Activated T-cell treated with anti-CD3 and anti-CD28 coated beads for 4 hours (primary cell): ENCODE measurements at regions not wholly inside any gene's neighbourhood (a gene's known extent, or its start where the extent isn't known, plus 50 kb on each side); places are given as distances from the start of the nearest gene placed in this dataset.

ENCODE experiments used
- DNase-seq: peaks from one replicate; pipeline ENCODE4 v3.0.0-alpha.2; 2020

DNA sequence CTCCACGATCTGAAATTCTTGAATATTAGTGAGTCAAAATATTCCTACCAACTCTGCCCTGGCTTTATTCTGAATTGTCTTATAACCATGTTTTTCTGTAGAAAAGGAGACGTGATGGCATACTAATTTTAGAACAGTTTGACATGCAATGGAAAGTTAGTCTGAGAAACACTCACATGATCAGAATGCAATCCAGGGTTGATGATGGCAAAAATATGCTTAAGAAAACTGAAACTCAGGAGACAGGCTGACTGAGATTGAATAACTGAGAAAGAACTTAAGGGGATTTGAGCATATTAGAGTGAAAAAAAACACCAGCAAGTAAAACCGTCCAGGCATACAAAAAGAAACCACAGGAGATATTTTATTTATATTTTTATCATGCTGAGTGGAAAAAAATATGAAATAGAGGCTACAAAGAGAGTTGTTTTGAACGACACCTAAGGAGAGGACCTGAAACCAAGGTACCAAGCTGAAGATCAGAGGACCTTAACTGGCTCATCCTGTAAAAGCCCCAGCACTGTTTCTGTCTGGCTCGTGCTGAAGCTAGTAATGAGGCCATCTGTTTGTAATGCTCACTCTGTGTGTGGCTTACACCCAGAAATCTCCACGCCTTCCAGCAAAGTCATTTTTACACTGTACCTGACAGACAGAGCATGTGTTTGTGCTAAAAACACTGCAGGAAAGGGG is 437.2 kb upstream of the PKDCC start:
- no peak for DNase-seq

DNA sequence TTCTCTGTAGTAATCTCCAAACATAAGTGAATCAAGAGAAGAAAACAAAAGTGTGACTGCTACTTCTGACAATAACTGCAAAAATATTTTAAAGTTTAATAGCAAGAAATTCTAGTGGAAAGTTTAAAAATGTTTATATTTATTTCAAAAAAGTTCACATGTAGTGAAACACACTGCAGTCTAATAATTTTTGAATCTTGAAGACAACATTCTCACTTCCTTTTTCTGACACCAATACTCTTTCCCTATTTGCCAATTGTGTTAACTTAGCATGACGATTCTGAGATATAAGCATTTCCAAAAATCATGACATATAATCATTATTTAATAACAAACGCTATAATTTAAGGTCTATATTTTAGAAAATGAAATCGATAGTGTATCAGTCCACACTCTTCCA is 429.1 kb upstream of the PKDCC start:
- no peak for DNase-seq

DNA sequence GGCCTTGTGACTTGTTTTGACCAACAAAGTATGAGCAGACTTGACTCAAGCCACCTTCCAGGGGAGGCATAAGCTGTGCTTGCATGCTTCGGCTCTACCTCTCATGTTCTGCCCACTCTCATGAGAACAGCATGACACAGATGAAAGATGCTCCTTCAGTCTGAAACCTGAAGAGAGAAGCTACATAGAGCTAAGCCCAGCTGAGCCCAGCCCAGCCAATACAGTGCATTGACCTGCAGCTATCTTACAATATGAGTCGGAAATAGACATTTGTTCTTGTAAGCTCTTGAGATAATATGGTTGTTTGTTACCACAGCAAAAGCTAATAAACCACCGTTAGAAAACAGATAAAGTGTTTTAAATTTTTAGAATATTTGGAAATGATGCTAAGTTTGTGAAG is 426.7 kb upstream of the PKDCC start:
- no peak for DNase-seq

DNA sequence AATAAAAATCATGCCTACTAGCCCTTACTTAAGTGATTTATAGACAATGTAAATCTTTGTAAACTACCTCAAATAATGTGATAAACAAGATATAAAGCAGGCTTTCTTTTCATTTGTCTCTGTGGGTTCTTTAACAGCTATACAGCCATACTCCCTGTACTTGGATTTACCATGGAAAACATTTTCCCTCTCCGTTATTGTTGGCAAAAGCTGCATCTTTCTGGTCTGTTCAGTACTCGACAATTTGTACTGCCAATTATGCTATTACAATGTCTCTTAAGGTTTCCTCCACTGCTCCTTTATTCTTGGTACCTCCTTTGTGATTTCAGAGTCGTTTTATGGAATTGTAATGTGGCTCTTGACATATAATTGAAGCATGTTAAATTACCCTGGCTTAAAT is 426.3 kb upstream of the PKDCC start:
- no peak for DNase-seq

DNA sequence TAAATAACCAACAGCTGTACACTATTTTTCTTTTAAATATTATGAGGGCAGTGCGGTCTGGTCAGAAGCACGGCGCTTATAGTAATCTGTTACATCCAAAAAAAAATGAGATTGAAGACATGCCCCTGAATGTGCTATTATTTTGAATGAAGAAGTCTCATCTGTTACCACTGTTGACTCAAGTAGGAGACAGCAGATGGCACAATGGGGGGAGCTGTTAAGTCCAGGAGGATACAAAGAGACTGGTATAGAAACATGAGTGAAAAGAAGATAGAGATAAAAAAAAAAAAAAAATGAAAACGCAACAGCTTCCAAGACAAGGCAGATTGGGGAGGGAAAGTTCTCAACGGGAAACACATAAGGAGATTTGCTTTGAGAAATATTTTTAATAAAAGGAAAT is 425.5 kb upstream of the PKDCC start:
- no peak for DNase-seq

DNA sequence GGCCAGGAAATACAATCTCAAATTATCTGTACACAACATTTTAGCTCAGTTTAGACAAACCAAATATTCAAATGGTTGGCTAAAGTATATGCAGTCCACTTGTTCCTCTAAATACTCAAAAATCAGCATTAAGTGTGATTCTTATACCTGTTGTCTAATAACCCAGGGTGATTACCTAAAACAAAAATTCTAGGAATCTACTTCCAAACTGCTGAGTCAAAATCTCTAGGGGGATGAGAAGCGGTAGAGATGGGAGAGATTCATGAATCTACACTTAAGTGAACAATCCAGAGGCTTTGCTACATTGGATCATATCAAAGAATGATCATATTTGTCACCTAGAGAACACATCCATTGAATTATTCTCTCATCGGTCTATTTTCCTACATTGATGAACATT is 420.9 kb upstream of the PKDCC start:
- no peak for DNase-seq

DNA sequence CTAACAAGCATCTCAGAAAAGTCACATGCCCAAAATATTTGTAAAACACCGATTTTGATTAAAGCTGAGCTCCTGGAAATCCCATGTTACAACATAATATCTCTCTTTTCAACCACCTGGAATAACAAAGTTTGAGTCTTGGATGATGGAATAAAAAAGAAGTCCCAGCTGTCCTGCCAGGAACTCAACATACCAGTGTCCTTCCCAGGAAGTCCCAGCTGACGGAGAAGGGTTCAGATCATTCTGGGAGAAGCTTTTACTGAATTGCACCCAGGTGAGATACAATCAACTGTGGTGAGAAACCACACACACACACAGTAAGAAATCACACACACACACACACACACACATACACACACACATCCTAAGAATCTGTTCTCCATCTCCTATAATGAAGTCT is 413.1 kb upstream of the PKDCC start:
- no peak for DNase-seq

DNA sequence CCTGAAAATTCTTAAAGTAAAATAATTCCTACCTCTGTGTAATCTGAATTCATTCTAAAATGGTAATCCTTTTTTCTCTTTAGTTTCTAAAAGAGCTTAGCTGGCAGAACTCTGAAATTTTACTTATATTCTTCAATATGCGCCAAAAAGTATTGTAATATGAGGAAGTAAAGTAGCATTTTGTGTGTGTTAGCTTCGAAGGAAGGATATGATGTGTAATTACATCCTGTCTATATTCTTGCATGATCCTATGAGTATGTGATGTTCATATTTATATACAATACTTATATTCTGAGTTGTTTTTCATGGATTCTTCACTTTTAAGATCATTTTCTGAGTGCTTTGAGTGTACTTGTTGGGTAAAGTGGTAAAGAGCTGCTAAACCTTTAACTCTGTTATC is 402.9 kb upstream of the PKDCC start:
- DNase-seq, result no peak

DNA sequence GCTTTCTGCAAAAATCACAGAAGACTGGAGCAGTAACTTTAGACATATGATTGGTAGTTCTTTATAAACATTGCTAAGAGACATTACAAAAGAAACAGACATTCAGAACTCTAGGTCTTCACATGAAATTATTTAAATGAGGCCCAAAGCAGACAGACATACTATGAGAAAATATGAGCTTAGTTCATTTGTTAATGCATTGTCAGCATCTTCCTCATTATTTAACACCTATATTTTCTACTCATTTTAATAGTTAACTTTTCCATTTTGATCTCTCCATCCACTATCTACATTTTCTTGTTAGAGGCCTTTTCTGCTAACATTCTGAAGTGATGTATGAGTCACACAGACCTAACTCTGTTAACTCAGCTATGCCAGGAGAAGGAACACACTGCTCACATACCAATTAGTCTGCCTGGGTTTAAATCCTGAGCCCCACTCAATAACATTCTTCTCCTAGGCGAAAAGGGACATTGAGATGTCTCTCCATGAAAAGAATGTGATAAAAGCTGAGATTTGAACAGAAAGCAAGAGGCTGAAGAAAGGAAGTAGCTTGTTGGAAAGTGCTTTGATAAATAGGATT is 400.3 kb upstream of the PKDCC start:
- DNase-seq, result no peak

DNA sequence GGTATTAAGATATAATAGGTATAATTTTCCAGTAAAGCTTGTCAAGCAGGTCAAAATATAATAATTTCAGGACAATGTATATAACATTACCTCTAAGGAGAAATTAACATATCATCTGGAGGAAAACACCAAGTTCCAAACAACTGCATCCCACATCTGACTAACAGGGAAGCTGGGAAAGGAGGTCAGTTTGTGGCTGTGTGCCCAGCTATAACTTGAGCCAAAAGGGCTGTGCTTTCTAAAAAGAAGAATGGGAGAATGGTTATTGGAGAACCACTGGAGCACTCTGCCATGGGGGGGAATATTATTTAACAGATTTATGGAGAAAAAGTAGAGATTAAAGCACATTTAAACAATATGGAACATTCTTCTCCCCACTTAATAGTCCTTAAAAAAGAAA is 390.6 kb upstream of the PKDCC start:
- DNase-seq, result no peak

DNA sequence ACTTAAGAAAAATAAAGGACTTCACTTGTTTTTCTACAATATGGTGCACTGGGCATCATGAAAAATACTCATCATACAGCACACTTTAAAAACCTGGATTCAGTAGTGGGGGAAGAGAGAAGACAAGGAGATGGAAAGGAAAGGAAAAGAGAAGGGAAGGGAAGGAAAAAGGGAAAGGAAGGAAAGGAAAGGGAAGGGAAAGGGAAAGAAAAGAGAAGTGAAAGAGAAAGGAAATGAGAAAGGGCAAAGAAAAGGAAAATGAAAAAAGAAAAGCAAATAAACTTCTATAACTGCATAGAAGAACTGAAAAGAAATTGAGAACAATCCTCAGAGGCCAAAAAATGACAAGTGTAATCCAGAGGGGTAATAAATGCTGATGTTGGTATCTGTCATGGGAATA is 388.1 kb upstream of the PKDCC start:
- no peak for DNase-seq

DNA sequence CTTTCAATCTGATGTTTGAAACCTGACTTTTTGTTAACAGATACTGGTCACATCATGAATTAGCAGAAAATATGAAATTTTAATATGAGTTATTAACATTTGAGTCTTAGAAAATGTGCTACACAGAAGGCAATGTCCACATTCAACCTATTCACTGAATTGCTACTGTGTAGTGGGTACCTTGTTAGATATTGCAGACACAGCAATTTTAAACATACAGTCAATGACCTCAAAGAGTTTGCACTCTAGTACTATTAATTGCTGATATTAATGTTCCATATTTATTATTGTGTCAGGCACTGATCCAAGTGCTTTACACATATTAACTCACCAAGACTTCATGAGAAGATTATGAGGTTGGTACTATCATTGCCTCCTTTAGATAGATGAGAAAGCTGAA is 385.4 kb upstream of the PKDCC start:
- no peak for DNase-seq

DNA sequence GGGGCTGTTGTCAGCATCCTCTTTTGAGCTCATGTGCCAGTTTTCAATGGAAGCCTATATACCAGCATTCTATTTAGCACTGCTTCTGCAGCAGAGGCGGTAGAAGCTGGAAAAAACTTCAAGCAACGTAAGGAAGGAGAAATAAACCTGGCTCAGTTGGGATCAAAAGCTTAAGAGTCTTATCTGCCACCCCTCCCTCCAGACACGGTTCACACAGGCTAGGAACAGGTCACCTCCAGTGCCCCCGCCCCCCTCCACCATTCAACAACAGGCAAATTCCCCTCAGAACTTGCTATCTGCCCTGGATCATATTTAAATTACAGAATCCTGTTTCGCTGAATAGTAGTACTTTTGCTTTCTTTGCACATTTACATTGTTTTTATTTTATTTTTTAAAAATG is 384.8 kb upstream of the PKDCC start:
- no peak for DNase-seq

DNA sequence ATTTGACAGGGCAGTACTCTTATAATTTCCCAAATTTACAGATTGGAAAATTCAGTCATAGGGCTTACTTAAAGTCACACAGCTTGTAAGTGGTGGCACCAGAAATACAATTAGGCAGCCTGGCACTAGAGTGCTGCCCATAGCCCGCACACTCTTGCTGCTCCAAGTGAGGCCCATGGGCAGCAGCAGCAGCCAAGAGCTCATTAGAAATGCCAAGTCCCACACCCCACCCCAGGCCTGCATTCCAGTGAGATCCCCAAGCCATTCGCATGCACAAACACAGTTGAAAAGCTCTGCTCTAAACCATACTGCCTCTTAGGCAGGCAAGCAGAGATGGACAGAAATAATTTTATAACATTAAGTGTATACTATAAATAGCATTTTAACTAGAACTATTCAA is 379.3 kb upstream of the PKDCC start:
- no peak for DNase-seq

DNA sequence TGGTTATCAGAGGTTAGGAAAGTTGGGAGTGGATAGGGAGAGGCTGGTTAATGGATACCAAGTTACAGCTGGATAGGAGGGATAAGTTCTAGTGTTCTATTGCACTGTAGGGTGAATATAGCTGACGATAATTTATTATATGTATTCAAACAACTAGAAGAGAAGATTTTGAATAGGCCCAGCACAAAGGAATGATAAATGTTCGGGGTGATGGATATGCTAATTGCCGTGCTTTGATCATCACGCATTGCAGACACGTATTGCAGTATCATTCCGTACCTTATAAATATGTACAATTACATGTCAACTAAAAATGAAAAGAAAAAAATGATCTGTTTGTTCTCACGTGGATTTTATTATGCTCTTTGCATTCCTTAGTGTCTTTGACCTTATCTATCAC is 369.2 kb upstream of the PKDCC start:
- no peak for DNase-seq

DNA sequence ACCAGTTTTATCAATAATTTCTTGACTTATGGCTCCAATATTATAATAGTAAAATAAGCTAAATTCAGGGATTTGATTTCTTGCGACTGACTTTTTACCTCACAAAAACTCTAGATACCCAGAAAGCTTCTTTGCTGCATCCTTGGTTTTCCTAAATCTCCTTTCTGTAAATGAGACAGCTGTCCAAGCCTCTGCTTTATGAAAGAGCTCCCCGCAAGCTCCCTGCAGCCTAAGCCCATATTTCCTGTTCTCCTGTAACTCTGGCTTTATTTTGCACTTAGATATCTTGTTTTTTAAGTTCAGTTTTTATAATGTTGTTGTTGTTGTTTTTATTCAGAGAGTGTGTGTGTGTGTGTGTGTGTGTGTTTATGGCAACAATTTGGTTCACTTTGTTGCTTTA is 361.7 kb upstream of the PKDCC start:
- DNase-seq, result no peak

DNA sequence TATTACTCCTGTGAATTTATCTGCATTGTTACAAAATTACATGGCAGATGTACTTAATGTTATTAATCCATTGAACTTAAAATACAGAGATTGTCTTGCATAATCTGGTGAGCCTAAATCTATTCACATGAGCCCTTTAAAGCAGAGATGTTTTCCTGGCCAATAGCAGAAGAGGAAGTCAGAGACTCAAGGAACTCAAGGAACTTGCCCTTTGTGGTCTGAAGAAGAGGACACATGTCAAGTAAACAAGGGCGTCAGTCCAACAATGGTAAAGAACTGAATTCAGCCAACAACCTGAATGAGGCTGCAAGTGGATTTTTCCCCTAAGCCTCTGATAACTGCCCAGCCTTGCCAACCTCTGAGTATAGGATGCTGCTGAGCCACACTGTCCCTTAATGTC is 356.3 kb upstream of the PKDCC start:
- DNase-seq, result no peak

DNA sequence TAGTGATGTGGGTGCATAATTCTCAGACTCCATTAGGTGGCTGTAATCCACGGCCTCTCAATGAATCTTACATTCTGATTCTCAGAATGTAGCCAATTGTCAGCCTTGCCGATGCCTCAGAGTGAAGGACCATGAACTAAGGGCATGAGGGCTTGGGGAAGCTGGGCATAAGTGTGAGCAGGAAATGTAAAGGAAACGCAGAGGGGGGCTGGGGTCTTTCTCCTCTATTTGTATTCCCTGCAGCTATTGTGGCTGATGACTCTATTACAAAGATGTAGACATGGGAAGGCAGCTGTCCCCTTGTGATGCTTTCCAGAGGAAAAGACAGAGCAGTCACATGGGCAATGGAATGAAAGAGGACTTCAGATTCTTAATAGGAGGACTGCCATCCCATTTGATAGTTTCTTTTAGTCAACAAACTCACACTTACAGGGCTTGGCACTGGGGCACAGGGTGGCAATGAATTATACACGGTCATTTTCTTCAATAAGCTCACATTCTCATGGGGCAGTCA is 353.2 kb upstream of the PKDCC start:
- DNase-seq, result no peak

DNA sequence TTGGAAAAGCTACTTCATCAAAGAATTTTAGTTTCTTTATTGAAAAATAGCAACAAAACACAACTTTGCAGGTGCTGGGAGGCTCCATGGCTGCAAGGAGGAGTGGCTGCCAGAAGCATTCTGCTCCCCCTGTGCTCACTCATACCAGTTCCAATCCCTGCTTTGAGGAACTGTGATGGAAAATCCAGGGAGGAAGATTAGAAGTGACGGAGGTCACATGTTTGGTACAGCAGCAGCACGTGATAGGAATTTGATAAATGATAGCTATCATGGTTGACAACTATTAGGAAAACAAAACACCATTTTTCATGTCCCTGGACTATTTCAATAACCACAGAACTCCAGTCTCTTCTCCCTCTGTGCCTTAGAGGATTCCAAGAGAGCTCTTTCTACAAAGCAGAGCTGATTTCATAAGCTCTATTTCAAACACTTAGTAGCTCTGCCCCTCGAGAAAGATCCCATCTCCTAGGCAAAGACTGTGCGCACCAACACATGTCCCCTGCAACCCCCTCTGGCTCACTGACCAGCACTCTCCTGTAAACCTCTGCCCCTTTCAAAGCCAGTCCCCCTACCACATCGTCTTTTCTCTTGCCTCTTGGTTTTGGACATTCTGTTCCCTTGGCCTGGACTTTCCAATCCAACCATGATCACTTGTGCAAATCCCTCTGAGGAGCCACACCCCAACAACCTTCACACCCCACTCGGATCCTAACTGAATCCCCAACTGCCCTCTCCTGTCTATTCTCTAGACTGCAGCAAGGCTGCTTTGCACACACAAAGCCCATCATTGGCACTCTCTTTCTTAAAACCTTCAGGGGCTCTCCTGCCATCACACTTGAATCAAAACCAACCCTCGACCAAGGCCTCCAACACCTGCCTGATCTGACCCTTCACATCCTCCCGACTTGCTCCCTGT is 352.4 kb upstream of the PKDCC start:
- no peak for DNase-seq

DNA sequence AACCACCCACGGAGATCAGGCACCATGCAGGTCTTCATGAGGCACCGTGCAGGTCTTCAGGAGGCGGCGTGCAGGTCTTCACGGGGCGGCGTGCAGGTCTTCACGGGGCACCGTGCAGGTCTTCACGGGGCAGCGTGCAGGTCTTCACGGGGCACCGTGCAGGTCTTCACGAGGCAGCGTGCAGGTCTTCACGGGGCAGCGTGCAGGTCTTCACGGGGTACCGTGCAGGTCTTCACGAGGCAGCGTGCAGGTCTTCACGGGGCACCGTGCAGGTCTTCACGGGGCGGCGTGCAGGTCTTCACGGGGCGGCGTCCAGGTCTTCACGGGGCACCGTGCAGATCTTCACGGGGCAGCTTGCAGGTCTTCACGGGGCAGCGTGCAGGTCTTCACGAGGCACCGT is 350.4 kb upstream of the PKDCC start:
- DNase-seq, result no peak

DNA sequence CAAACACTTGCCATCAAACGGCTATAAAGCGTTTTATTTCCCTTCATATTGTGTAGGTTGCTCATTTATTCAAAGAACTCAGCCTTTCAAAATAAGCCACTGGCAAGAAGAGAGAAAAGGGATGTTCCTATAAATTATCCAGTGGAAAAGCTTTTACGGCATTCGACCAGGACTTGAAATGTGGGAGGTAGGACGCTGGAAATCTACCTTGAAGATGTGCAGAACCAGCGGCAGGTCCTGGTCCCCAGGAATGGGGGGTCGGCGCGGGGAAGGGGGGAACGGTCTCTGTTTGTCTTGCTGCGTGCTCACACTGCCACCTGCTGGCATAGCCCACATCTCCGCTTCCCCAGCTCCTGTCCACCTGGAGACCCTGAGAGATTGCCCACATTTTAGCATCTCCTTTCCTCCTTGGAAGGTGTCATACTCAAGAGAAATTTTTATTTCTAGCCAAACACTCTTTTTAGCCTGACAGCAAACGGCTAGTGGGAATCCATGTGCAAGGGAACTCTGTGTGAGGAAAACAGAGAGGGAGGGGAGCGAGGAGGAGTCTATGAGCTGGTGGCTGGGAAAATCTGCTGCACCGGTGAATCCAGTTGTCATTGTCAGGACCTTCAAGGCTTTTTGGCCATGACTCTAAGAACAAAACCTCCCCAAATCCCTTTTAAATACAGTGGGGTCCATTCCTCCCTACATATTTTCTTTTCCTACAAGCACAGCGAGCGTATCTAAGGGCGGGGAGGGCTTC is 349.0 kb upstream of the PKDCC start:
- no peak for DNase-seq

DNA sequence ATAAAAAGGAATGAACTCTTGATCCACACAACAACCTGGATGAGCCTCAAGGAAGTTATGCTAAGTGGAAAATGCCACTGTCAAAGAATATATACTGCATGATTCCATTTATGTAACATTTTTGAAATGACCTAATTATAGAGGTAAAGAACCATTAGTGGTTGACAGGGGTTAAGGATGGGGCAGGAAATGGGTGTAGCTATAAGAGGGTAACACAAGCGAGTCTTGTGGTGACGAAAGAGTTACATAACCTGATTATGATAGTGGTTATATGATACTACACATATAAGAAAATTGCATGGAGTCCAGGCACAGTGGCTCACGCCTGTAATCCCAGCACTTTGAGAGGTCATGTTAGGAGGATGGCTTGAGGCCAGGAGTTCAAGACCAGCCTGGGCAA is 346.6 kb upstream of the PKDCC start:
- no peak for DNase-seq

DNA sequence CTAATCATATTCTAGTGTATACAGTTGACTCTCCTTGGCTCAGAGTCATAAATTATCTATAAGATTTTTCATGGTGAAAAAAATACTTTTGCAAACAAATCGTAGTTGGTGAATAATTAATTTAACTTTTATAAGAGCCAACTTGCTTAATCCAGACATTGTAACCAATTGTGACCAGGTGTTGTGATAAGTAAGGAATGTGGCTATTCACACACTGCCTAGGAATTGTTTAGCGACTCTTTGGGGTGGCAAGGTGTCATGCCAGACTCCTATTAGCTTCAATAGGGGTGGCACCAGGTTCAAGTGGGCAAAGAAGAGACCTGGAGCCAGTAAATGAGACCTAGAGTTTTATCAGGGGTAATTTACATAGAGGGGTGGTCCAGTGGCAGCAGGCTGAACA is 344.7 kb upstream of the PKDCC start:
- no peak for DNase-seq
